C4-2B (cell line): ENCODE measurements at regions not wholly inside any gene's neighbourhood (a gene's known extent, or its start where the extent isn't known, plus 50 kb on each side); places are given as distances from the start of the nearest gene placed in this dataset.
"Not testable (repeated sequence)": the region's sequence is repeated elsewhere in the genome, so short reads cannot be mapped to it uniquely, and the experiment has no call there.

Experiments used
- H3K27ac ChIP-seq: fragments of 450-650 bp; 2 replicates; pipeline ENCODE4 v1.5.1; 2017
- CTCF ChIP-seq: fragments of 450-650 bp; conservative IDR thresholded peaks from 2 replicates; pipeline ENCODE4 v1.5.1; 2017; ENCODE audit warnings: mild to moderate bottlenecking
- ZFX ChIP-seq: fragments of 450-650 bp; IDR thresholded peaks from 2 replicates; pipeline ENCODE4 v1.6.1; 2017

DNA sequence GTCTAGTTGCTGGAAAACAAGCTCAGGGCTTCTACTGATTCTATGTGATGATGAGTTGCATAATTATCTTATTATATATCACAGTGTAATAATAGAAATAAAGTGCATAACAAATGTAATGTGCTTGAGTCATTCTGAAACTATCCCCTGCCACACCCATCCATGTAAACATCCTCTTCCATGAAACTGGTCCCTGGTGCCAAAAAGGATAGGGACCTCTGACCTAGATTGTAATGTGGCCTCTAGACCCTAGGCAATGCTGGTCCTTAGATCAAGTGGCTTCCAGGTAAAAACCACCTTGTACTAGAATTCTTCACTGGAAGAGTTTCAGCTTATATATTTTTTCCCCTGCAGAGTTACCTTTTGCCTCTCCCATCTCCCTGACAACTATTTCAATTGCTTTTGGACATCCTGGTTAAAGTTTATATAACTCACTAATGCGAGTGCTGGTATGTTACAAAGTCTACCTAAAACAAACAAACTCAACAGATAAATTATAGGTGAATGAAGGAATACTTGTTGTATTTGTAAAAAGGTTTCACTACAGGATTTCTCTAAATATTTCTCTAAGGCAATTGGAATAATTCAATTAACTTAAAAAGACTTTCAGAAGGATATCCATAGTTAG, 462.5 kb downstream of the NAV3 start:
- TF ChIP-seq CTCF (no peak), ZFX (no peak)
- H3K27ac ChIP-seq: no peak overlapping the region

DNA sequence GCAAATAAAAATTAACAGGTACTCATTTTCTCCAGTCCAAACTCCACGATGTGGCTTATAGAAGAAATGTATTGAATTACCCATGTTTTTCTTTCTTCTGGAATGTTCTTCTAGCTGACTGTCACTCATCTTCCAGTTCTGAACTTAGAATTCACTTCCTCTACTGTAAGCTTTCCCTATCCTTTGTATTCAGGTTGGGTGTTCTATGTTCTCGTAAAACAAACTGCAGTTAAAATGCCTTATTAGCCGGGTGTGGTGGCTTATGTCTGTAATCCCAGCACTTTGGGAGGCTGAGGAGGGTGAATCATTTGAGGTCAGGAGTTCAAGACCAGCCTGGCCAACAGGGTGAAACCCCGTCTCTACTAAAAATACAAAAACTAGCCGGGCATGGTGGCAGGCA, 470.6 kb downstream of the NAV3 start:
- H3K27ac ChIP-seq: not testable (repeated sequence)

DNA sequence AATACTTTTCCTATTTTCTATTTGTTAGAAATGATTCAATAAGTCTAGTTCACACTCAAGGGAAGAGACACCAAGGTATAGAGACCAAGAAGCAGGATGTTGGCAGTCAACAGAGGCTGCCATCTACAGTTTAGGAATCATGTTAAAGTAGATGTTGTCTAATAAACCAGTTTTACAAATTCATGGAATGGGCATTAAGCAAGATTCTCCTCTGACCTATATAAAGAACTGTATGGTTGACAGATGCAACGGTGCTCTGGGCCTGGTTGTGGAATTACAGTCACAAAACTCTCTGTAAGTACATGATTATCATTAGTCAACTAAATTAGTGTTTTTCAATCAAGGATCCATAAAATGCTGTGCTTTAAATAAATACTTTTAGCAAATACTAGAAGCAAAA, 475.1 kb downstream of the NAV3 start:
- H3K27ac ChIP-seq: no peak overlapping the region
- no peak for TF ChIP-seq ZFX

GRCh38 chr12:78306236-78306635, 475.5 kb downstream of the NAV3 start:
- H3K27ac ChIP-seq: no peak overlapping the region
- no peak for TF ChIP-seq ZFX
- no peak for TF ChIP-seq CTCF

DNA sequence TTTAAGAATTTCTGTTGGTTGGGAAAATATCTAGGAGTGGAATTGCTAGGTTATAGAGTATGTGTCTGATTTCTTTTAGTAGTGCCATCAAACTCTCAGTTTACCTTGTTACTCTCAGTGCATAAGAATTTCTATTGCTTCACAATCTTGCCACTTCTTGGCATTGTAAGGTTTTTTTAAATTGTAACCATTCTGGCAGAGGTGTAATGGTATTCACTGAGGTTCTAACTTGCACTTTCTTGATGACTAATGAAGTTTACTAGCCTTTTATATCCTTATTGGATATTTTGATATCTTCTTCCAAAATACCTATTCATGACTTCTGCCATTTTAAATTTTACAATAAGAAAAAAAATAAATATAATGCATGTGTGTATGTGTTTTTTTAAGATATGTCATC, 478.0 kb downstream of the NAV3 start:
- TF ChIP-seq CTCF (no peak), ZFX (no peak)
- H3K27ac ChIP-seq: no peak overlapping the region

- TF ChIP-seq ZFX: no peak
- no peak for TF ChIP-seq CTCF
- no peak overlapping the region for H3K27ac ChIP-seq
Measured at GRCh38 chr12:78315028-78315427, 484.3 kb downstream of the NAV3 start.

- no peak overlapping the region for H3K27ac ChIP-seq
- TF ChIP-seq ZFX (no peak), CTCF (no peak)
Measured at GRCh38 chr12:78316136-78316535, 485.4 kb downstream of the NAV3 start.

GRCh38 chr12:78316631-78317468, 486.2 kb downstream of the NAV3 start:
- TF ChIP-seq ZFX: no peak
- no peak for TF ChIP-seq CTCF
- no peak overlapping the region for H3K27ac ChIP-seq
